Activated CD8-positive, alpha-beta T cell treated with anti-CD3 and anti-CD28 coated beads for 36 hours (primary cell): ENCODE measurements at regions not wholly inside any gene's neighbourhood (a gene's known extent, or its start where the extent isn't known, plus 50 kb on each side); places are given as distances from the start of the nearest gene placed in this dataset.

ENCODE experiments used
- ATAC-seq: fragments of 200-7000 bp; cut with Tn5 transposase; one replicate; pipeline ENCODE4 v1.10.0; 2021; ENCODE audit warnings: mild to moderate bottlenecking, moderate library complexity
- CTCF ChIA-PET: fragments of 350-600 bp; sonication (Branson Sonifier 250); formaldehyde crosslinking; loops from one replicate; lab custom pipeline; 2021; ENCODE audit warnings: antibody characterized with exemption; lab: Charles Lee
- POLR2A ChIA-PET: fragments of 350-600 bp; sonication (Branson Sonifier 250); formaldehyde crosslinking; loops from one replicate; lab custom pipeline; 2021; ENCODE audit warnings: antibody characterized with exemption; lab: Charles Lee
- DNase-seq: peaks from one replicate; pipeline ENCODE4 v3.0.0-alpha.2; 2020
- H3K27ac Mint-ChIP-seq: one replicate; pipeline ENCODE4 v1.8.0; 2021; ENCODE audit warnings: mild to moderate bottlenecking, mixed read lengths
- H3K27me3 Mint-ChIP-seq: one replicate; pipeline ENCODE4 v1.8.0; 2021; ENCODE audit warnings: mixed read lengths
- H3K36me3 Mint-ChIP-seq: one replicate; pipeline ENCODE4 v1.8.0; 2021; ENCODE audit warnings: low read depth, mixed read lengths
- H3K4me1 Mint-ChIP-seq: one replicate; pipeline ENCODE4 v1.8.0; 2021; ENCODE audit warnings: low read depth, mixed read lengths
- H3K4me3 Mint-ChIP-seq: one replicate; pipeline ENCODE4 v1.8.0; 2021; ENCODE audit warnings: mild to moderate bottlenecking, moderate library complexity, mixed read lengths
- H3K9me3 Mint-ChIP-seq: one replicate; pipeline ENCODE4 v1.8.0; 2021; ENCODE audit warnings: mixed read lengths
- CTCF ChIP-seq: fragments of 200-600 bp; IDR thresholded peaks from one replicate; pipeline ENCODE4 v1.8.0; 2022; ENCODE audit warnings: antibody characterized with exemption, mild to moderate bottlenecking
- intact Hi-C: fragments of 100-400 bp; cut with micrococcal nuclease; formaldehyde crosslinking; loops from one replicate; pipeline ENCODE4 v1.10.0; 2022

- TF ChIP-seq CTCF = no peak
These were observed 180.4 kb downstream of the FOXD2 start for GRCh38 chr1:47618222-47618720.

GRCh38 chr1:47618830-47619229 is 181.0 kb downstream of the FOXD2 start:
- peaks cover 1% of the 10 kb centered on the region for H3K27me3 Mint-ChIP-seq
- intact Hi-C loops = no loop called here
- no peak for ATAC-seq
- no peak for TF ChIP-seq CTCF
- no peaks in the 10 kb centered on the region for H3K9me3 Mint-ChIP-seq
- ChIA-PET CTCF (no interaction called here), POLR2A (no interaction called here)
- no peaks in the 10 kb centered on the region for H3K4me1 Mint-ChIP-seq
- H3K4me3 Mint-ChIP-seq = no peak overlapping the region
- H3K27ac Mint-ChIP-seq = no peak overlapping the region
- DNase-seq = no peak
- H3K36me3 Mint-ChIP-seq = no peaks in the 10 kb centered on the region

More at GRCh38 chr1:47618222-47618720, 180.4 kb downstream of the FOXD2 start:
- Mint-ChIP-seq H3K4me1 (no peaks in the 10 kb centered on the region), H3K9me3 (no peaks in the 10 kb centered on the region), H3K36me3 (no peaks in the 10 kb centered on the region), H3K27ac (no peak overlapping the region), H3K27me3 (peaks cover 1% of the 10 kb centered on the region), H3K4me3 (no peak overlapping the region)
- ChIA-PET POLR2A (no interaction called here), CTCF (no interaction called here)
- ATAC-seq = no peak
- intact Hi-C loops = no loop called here
- DNase-seq = no peak

- ChIA-PET POLR2A (no interaction called here), CTCF (interaction anchor here (0.8 kb wide), 1 partner anchor 184 kb away, joined by 3 read pairs; the partner anchor contains the start of gene FOXD2)
- H3K4me3 Mint-ChIP-seq = no peak overlapping the region
- no peak for ATAC-seq
- no peak for DNase-seq
- H3K27me3 Mint-ChIP-seq = peaks cover 3% of the 10 kb centered on the region
- no peaks in the 10 kb centered on the region for H3K9me3 Mint-ChIP-seq
- intact Hi-C loops = no loop called here
- H3K27ac Mint-ChIP-seq = no peak overlapping the region
- H3K36me3 Mint-ChIP-seq = no peaks in the 10 kb centered on the region
- H3K4me1 Mint-ChIP-seq = no peaks in the 10 kb centered on the region
- no peak for TF ChIP-seq CTCF
These were observed 183.6 kb downstream of the FOXD2 start for GRCh38 chr1:47621483-47621882.

- CTCF ChIA-PET = interaction anchor here (0.8 kb wide), 1 partner anchor 184 kb away, joined by 3 read pairs; the partner anchor contains the start of gene FOXD2
- Mint-ChIP-seq H3K4me1 (no peaks in the 10 kb centered on the region), H3K27me3 (peaks cover 3% of the 10 kb centered on the region), H3K4me3 (no peak overlapping the region), H3K36me3 (no peaks in the 10 kb centered on the region), H3K27ac (no peak overlapping the region), H3K9me3 (no peaks in the 10 kb centered on the region)
- ATAC-seq = no peak
- TF ChIP-seq CTCF = no peak
- no peak for DNase-seq
- intact Hi-C loops = no loop called here
- POLR2A ChIA-PET = no interaction called here
These were observed 184.1 kb downstream of the FOXD2 start for GRCh38 chr1:47621977-47622376.

GRCh38 chr1:47622776-47623556 is 185.1 kb downstream of the FOXD2 start:
- intact Hi-C loops = no loop called here
- DNase-seq (no peak), ATAC-seq (no peak)
- no peak overlapping the region for H3K27ac Mint-ChIP-seq
- no peak overlapping the region for H3K4me3 Mint-ChIP-seq
- no peak for TF ChIP-seq CTCF
- no peaks in the 10 kb centered on the region for H3K9me3 Mint-ChIP-seq
- CTCF ChIA-PET = no interaction called here
- H3K27me3 Mint-ChIP-seq = peaks cover 5% of the 10 kb centered on the region
- POLR2A ChIA-PET = no interaction called here
- no peaks in the 10 kb centered on the region for H3K36me3 Mint-ChIP-seq
- no peaks in the 10 kb centered on the region for H3K4me1 Mint-ChIP-seq
